Nephron (organoid): ENCODE measurements at regions not wholly inside any gene's neighbourhood (a gene's known extent, or its start where the extent isn't known, plus 50 kb on each side); places are given as distances from the start of the nearest gene placed in this dataset.

ENCODE experiments used
- H3K27ac Mint-ChIP-seq, 3 experiments: 2 replicates each; pipeline ENCODE4 v1.8.0; 2020; ENCODE audit warnings: mixed read lengths in 3 of 3, mild to moderate bottlenecking in 2 of 3, moderate library complexity in 1 of 3
- H3K27me3 Mint-ChIP-seq: 2 replicates; pipeline ENCODE4 v1.8.0; 2021; ENCODE audit warnings: low read depth, mild to moderate bottlenecking, moderate library complexity, mixed read lengths
- H3K36me3 Mint-ChIP-seq: 2 replicates; pipeline ENCODE4 v1.8.0; 2020; ENCODE audit warnings: low read depth, mixed read lengths
- H3K4me1 Mint-ChIP-seq: 2 replicates; pipeline ENCODE4 v1.8.0; 2020; ENCODE audit warnings: mixed read lengths
- H3K4me3 Mint-ChIP-seq, 3 experiments: 2 replicates each; pipeline ENCODE4 v1.8.0; 2020; ENCODE audit warnings: mild to moderate bottlenecking in 3 of 3, mixed read lengths in 3 of 3, moderate library complexity in 2 of 3
- H3K9me3 Mint-ChIP-seq: 2 replicates; pipeline ENCODE4 v1.8.0; 2020; ENCODE audit warnings: mixed read lengths
- CTCF ChIP-seq, 3 experiments: fragments of 200-600 bp; sonication (generic); IDR thresholded peaks; one replicate each; pipeline ENCODE4 v1.5.0; 2021; ENCODE audit warnings: antibody characterized with exemption in 3 of 3; ENCODE audit not compliant: unreplicated experiment in 3 of 3

- H3K9me3 Mint-ChIP-seq: no peaks in the 10 kb centered on the region
- peak overlapping the region; percentile 86 to 93 (median 91) for H3K27ac Mint-ChIP-seq
- peaks cover 55% of the 10 kb centered on the region for H3K4me1 Mint-ChIP-seq
- H3K36me3 Mint-ChIP-seq: no peaks in the 10 kb centered on the region
- H3K4me3 Mint-ChIP-seq: no peak overlapping the region
- no peak for TF ChIP-seq CTCF (IDR thresholded peaks at IDR 0.05; ENCODE audit: unreplicated experiment in 3 of 3)
- H3K27me3 Mint-ChIP-seq: peaks cover 44% of the 10 kb centered on the region
These were observed 179.4 kb downstream of the OPA1 start for GRCh38 chr3:193772422-193772763.

- H3K9me3 Mint-ChIP-seq: no peaks in the 10 kb centered on the region
- no peaks in the 10 kb centered on the region for H3K36me3 Mint-ChIP-seq
- peaks cover 50% of the 10 kb centered on the region for H3K4me1 Mint-ChIP-seq
- TF ChIP-seq CTCF (IDR thresholded peaks at IDR 0.05; ENCODE audit: unreplicated experiment in 3 of 3): no peak
- peaks cover 44% of the 10 kb centered on the region for H3K27me3 Mint-ChIP-seq
- H3K4me3 Mint-ChIP-seq: no peak overlapping the region
- peak overlapping the region; percentile 86 to 88 (median 88) for H3K27ac Mint-ChIP-seq
These were observed 180.5 kb downstream of the OPA1 start for GRCh38 chr3:193773266-193774220.

DNA sequence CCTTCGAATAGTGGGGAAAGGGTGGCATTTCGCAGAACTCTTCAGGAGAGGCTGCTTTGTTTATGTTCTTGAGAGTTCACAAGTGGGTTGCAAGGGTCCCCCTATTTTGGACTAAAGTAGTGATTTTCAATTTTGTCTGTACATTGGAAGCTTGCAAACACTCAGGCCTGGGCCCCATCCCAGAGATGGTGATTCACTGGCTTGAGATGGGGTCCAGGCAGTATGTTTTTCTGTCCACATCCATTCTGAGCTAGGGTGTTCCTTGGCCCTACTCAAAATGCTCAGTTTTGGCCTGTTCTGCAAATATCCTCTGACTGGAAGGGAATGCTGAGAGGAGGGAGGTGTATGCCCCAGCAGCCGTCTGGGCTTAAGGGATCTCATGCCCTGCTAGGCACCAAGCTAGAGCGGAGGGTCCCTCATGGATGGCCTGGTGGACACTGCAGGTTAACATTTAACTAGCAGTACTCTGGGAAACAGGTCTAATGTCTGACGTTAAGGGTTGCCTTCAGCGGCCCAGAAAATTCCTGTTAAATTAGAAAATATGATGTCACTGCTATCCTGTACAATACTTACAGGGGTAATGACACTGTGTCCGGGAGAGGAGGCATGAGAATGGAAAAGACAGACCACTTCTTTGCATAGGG is 181.4 kb downstream of the OPA1 start:
- Mint-ChIP-seq H3K9me3 (no peaks in the 10 kb centered on the region), H3K36me3 (no peaks in the 10 kb centered on the region), H3K4me3 (peak overlapping the region in 2 of 3 experiments; percentile 1 to 47), H3K27ac (peak overlapping the region; percentile 84 to 88 (median 88)), H3K4me1 (peaks cover 58% of the 10 kb centered on the region), H3K27me3 (peaks cover 49% of the 10 kb centered on the region)
- no peak for TF ChIP-seq CTCF (IDR thresholded peaks at IDR 0.05; ENCODE audit: unreplicated experiment in 3 of 3)

DNA sequence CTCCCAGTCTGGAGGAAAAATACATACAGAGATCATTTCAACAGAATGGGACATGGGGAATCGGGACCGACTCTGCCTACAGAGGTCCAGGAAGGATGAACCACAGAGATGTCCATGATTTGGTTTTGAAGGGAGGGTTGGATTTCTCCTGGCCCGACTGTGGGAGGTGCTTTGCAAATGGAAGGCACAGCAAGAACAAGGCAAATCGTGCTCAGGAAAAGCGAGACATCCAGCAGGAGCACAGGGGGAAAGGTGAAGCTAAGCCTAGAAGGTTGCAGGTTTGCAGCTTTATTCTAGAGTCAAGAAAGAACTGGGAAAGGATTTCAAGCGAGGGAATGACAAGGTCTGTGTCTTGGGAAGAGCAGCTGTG is 181.9 kb downstream of the OPA1 start:
- H3K9me3 Mint-ChIP-seq: no peaks in the 10 kb centered on the region
- peak overlapping the region; percentile 84 to 88 (median 88) for H3K27ac Mint-ChIP-seq
- H3K4me1 Mint-ChIP-seq: peaks cover 63% of the 10 kb centered on the region
- H3K4me3 Mint-ChIP-seq: peak overlapping the region in 2 of 3 experiments; percentile 1 to 47
- H3K36me3 Mint-ChIP-seq: no peaks in the 10 kb centered on the region
- peaks cover 53% of the 10 kb centered on the region for H3K27me3 Mint-ChIP-seq
- no peak for TF ChIP-seq CTCF (IDR thresholded peaks at IDR 0.05; ENCODE audit: unreplicated experiment in 3 of 3)

GRCh38 chr3:193775421-193776077 is 182.5 kb downstream of the OPA1 start:
- Mint-ChIP-seq H3K27me3 (peaks cover 55% of the 10 kb centered on the region), H3K4me3 (no peak overlapping the region), H3K4me1 (peaks cover 70% of the 10 kb centered on the region), H3K9me3 (no peaks in the 10 kb centered on the region), H3K27ac (peak overlapping the region; percentile 84 to 88 (median 88)), H3K36me3 (no peaks in the 10 kb centered on the region)
- no peak for TF ChIP-seq CTCF (IDR thresholded peaks at IDR 0.05; ENCODE audit: unreplicated experiment in 3 of 3)
